Right lobe of liver (tissue), 6 donors: ENCODE measurements at regions not wholly inside any gene's neighbourhood (a gene's known extent, or its start where the extent isn't known, plus 50 kb on each side); places are given as distances from the start of the nearest gene placed in this dataset.

ENCODE experiments used
- ATAC-seq, 4 donors: fragments of 200-7000 bp; cut with Tn5 transposase; one replicate each; pipeline ENCODE4 v1.9.1; 2020; ENCODE audit warnings: mild to moderate bottlenecking in 4 of 4, moderate library complexity in 4 of 4
- DNase-seq, 3 donors: peaks; one replicate each; pipeline ENCODE4 v3.0.0-alpha.2; 2020
- H3K27ac ChIP-seq, 3 donors: fragments of 200-600 bp; one replicate each; pipeline ENCODE4 v1.8.0; 2022
- H3K27me3 ChIP-seq, 2 donors: fragments of 200-600 bp; one replicate each; pipeline ENCODE4 v1.8.0; 2022
- H3K36me3 ChIP-seq, 4 donors: fragments of 200-600 bp; sonication (generic) in 1 of 4; one replicate each; pipeline versions ENCODE4 v1.5.1 to v1.8.0; 2017 to 2022; ENCODE audit warnings: control low read depth in 1 of 4
- H3K4me1 ChIP-seq, 4 donors: fragments of 200-600 bp; sonication (generic) in 1 of 4; one replicate each; pipeline versions ENCODE4 v1.5.1 to v1.8.0; 2017 to 2022; ENCODE audit warnings: control low read depth in 1 of 4
- H3K4me3 ChIP-seq, 3 donors: fragments of 200-600 bp; one replicate each; pipeline ENCODE4 v1.8.0; 2022
- H3K9me3 ChIP-seq, 4 donors: fragments of 200-600 bp; sonication (generic) in 1 of 4; one replicate each; pipeline versions ENCODE4 v1.5.1 to v1.8.0; 2017 to 2022; ENCODE audit warnings: control low read depth in 1 of 4
- POLR2A ChIP-seq: fragments of 450-650 bp; IDR thresholded peaks from one replicate; pipeline ENCODE4 v1.6.1; 2017; ENCODE audit warnings: antibody characterized with exemption, mild to moderate bottlenecking
- WGBS: methylation state at CpG from one replicate; pipeline ENCODE4 v1.1.6; 2018; ENCODE audit warnings: low coverage, low lambda C conversion rate; ENCODE audit not compliant: insufficient coverage; ENCODE audit errors: missing lambda C conversion rate; 5-methylcytosine and 5-hydroxymethylcytosine counted together
- intact Hi-C, 2 donors: fragments of 100-400 bp; cut with DNase I; formaldehyde crosslinking; loops; one replicate each; pipeline versions ENCODE4 v1.11.2 to v1.14.1; 2022
- TF ChIP-seq, protein P1 (sequence below), 4 donors: fragments of 200-600 bp in 3 of 4; fragments of 450-650 bp in 1 of 4; IDR thresholded peaks; one replicate each; pipeline versions ENCODE4 v1.5.1 to v1.8.0; 2016 to 2022; ENCODE audit warnings: antibody characterized with exemption in 4 of 4, mild to moderate bottlenecking in 2 of 4
- donor health status: DM: no; HTN: yes; CAD: no.
- donor health status: DM: no; HTN: no; CAD: no.
- donor health status: DM: no; HTN: no; CAD: no.
- donor health status: DM: no; HTN: yes; CAD: no.
- donor health status: DM: no; HTN: yes; CAD: no.

DNA sequence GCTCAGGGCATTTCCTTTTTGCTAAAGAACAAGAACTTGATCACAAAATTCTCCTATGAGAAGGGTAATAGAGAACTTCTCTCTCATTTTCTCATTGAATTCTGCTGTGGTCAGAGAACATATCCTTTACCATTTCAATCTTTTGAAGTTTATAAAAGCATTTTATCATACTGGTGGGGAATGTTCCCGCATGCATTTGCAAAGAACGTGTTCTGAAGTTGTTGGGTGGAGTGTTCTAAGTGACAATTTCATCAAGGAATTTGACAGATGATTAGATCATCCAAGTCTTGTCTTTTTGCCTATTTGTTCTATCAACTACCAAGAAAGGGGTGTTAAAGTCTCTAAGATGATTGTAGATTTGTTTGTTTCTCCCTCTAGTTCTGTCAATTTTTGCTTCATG is 163.4 kb upstream of the FREM1 start:
- WGBS: 48% methylated on average over 2 of the region's 2 CpGs
- DNase-seq: no peak
- Histone ChIP-seq H3K4me1 (no peaks in the 10 kb centered on the region), H3K9me3 (no peaks in the 10 kb centered on the region), H3K27ac (no peak overlapping the region), H3K27me3 (no peaks in the 10 kb centered on the region), H3K4me3 (no peak overlapping the region), H3K36me3 (no peaks in the 10 kb centered on the region)
- ATAC-seq: no peak
- intact Hi-C loops: no loop called here
- TF ChIP-seq, protein P1, sequence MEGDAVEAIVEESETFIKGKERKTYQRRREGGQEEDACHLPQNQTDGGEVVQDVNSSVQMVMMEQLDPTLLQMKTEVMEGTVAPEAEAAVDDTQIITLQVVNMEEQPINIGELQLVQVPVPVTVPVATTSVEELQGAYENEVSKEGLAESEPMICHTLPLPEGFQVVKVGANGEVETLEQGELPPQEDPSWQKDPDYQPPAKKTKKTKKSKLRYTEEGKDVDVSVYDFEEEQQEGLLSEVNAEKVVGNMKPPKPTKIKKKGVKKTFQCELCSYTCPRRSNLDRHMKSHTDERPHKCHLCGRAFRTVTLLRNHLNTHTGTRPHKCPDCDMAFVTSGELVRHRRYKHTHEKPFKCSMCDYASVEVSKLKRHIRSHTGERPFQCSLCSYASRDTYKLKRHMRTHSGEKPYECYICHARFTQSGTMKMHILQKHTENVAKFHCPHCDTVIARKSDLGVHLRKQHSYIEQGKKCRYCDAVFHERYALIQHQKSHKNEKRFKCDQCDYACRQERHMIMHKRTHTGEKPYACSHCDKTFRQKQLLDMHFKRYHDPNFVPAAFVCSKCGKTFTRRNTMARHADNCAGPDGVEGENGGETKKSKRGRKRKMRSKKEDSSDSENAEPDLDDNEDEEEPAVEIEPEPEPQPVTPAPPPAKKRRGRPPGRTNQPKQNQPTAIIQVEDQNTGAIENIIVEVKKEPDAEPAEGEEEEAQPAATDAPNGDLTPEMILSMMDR (IDR thresholded peaks at IDR 0.05): no peak
- no peak for TF ChIP-seq POLR2A

DNA sequence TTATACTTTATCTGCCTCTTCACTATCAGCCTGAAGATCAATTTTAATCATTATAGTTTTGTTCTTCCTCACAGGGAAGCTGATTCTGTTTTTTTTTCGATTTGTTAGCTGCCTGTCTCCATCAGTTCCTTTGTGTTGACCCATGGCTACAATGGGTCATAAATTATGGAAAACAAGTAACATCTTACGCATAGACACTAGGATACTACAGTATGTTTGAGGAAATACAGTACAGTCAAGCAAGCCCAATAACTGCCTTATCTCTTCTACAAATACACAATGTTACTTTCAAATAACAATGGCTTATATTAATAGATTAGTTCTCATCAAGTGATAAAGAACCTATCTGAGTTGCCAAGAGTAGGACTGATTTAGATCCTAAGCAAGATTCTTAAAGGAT is 160.5 kb upstream of the FREM1 start:
- TF ChIP-seq POLR2A: no peak
- TF ChIP-seq, protein P1 (IDR thresholded peaks at IDR 0.05): no peak
- Histone ChIP-seq H3K36me3 (no peaks in the 10 kb centered on the region), H3K27me3 (no peaks in the 10 kb centered on the region), H3K4me3 (no peak overlapping the region), H3K4me1 (no peaks in the 10 kb centered on the region), H3K9me3 (no peaks in the 10 kb centered on the region), H3K27ac (no peak overlapping the region)
- 33% methylated on average over 2 of the region's 2 CpGs for WGBS
- ATAC-seq: no peak
- no peak for DNase-seq
- intact Hi-C loops: no loop called here

DNA sequence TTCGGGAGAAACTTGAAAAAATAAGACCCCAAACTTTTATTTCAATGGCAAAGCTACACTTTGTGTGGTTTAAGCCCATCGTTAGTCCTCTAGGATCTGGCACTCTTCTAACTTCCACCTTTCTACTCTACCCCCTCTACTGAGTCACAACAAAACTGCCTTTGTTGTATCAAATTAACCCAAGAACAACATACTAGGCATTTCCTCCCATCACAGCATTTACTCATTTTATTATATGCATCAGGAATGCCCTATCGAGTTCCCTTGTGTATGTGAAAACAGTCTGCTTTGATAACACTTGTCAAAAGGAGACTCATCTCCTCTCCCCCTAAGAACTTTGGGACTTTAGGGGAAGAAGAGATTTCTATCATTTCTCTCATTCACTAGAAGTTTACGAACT is 158.9 kb upstream of the FREM1 start:
- Histone ChIP-seq H3K9me3 (no peaks in the 10 kb centered on the region), H3K27me3 (no peaks in the 10 kb centered on the region), H3K27ac (no peak overlapping the region), H3K4me1 (no peaks in the 10 kb centered on the region), H3K36me3 (no peaks in the 10 kb centered on the region), H3K4me3 (no peak overlapping the region)
- DNase-seq: no peak
- TF ChIP-seq, protein P1 (IDR thresholded peaks at IDR 0.05): no peak
- no peak for TF ChIP-seq POLR2A
- intact Hi-C loops: no loop called here
- 37% methylated on average over 4 of the region's 4 CpGs for WGBS
- no peak for ATAC-seq

DNA sequence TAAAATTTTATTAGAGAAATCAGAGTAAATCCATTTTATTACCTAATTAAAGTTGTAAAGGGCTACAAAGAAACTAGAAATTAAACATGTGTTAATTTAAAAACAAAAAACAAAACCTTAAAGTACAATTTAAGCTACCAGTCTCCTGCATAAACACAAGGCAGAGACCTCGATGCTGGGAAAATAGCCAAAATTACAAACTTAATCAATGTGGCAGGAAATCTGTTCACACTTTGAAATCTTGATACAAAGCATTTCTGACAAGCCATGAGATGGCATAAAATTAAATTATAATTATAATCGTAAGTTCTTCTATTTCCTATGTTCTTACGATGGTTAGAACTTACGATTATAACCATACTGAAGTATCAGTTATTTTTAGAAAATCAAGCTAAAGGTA is 158.0 kb upstream of the FREM1 start:
- H3K4me3 ChIP-seq: no peak overlapping the region
- 39% methylated on average over 4 of the region's 4 CpGs for WGBS
- no peaks in the 10 kb centered on the region for H3K36me3 ChIP-seq
- no peak for ATAC-seq
- intact Hi-C loops: no loop called here
- H3K27ac ChIP-seq: no peak overlapping the region
- H3K4me1 ChIP-seq: no peaks in the 10 kb centered on the region
- no peaks in the 10 kb centered on the region for H3K9me3 ChIP-seq
- TF ChIP-seq, protein P1 (IDR thresholded peaks at IDR 0.05): no peak
- TF ChIP-seq POLR2A: no peak
- H3K27me3 ChIP-seq: no peaks in the 10 kb centered on the region
- no peak for DNase-seq

DNA sequence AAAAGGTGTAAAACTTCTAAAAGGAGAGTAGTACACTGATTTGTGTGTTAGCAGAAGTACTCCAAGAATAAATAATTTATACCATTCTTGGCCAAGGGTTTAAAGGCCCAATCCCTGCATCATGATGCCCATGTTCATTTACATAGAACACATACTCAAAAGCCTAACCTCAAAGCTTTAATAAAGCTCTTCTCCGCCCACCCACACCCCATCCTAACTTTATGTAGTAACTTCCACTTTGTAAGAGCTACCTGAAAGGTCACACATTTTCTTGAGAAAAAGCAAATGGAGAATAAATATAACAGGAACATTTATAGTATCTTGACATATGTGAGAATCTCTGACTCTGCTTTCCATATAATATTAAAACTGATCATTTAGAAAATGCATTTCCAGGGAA is 148.8 kb upstream of the FREM1 start:
- Histone ChIP-seq H3K4me3 (no peak overlapping the region), H3K36me3 (no peaks in the 10 kb centered on the region), H3K4me1 (no peaks in the 10 kb centered on the region), H3K27me3 (no peaks in the 10 kb centered on the region), H3K9me3 (no peaks in the 10 kb centered on the region), H3K27ac (no peak overlapping the region)
- intact Hi-C loops: no loop called here
- 76% methylated on average over 1 of the region's 1 CpG for WGBS
- TF ChIP-seq, protein P1 (IDR thresholded peaks at IDR 0.05): no peak
- TF ChIP-seq POLR2A: no peak
- DNase-seq: no peak
- ATAC-seq: no peak
